GM23338 (cell line): ENCODE measurements at regions not wholly inside any gene's neighbourhood (a gene's known extent, or its start where the extent isn't known, plus 50 kb on each side); places are given as distances from the start of the nearest gene placed in this dataset.
"Not testable (repeated sequence)": the region's sequence is repeated elsewhere in the genome, so short reads cannot be mapped to it uniquely, and the experiment has no call there.

Experiments used
- ATAC-seq: fragments of 200-7000 bp; cut with Tn5 transposase; 3 replicates; pipeline ENCODE4 v1.9.1; 2020
- DNase-seq: peaks from one replicate; pipeline ENCODE4 v3.0.0-alpha.2; 2015; ENCODE audit warnings: low spot score
- H2AFZ ChIP-seq: fragments of 200-600 bp; sonication (generic); 2 replicates; pipeline ENCODE4 v1.8.0; 2016; ENCODE audit warnings: antibody characterized with exemption, mild to moderate bottlenecking, moderate library complexity
- H3F3A ChIP-seq: fragments of 200-600 bp; sonication (generic); replicated peaks from 2 replicates; pipeline ENCODE4 v1.8.0; 2017; ENCODE audit warnings: antibody characterized with exemption, mixed run types, low read depth
- H3K27ac ChIP-seq: fragments of 200-600 bp; sonication (generic); 2 replicates; pipeline ENCODE4 v1.6.1; 2016; ENCODE audit warnings: low read depth
- H3K27me3 ChIP-seq: fragments of 200-600 bp; sonication (generic); 2 replicates; pipeline ENCODE4 v1.8.0; 2016; ENCODE audit warnings: mild to moderate bottlenecking, mixed run types, moderate library complexity; ENCODE audit not compliant: insufficient read depth
- H3K36me3 ChIP-seq: fragments of 200-600 bp; sonication (generic); 2 replicates; pipeline ENCODE4 v1.8.0; 2016; ENCODE audit warnings: mild to moderate bottlenecking; ENCODE audit not compliant: insufficient read depth
- H3K4me1 ChIP-seq: fragments of 200-600 bp; sonication (generic); 2 replicates; pipeline ENCODE4 v1.8.0; 2016; ENCODE audit warnings: mild to moderate bottlenecking, moderate library complexity; ENCODE audit not compliant: insufficient read depth
- H3K4me2 ChIP-seq: fragments of 200-600 bp; sonication (generic); 2 replicates; pipeline ENCODE4 v1.7.1; 2017; ENCODE audit warnings: mixed run types
- H3K4me3 ChIP-seq: fragments of 200-600 bp; sonication (generic); 2 replicates; pipeline ENCODE4 v1.6.1; 2016; ENCODE audit warnings: mixed run types
- H3K79me2 ChIP-seq: fragments of 200-600 bp; sonication (generic); replicated peaks from 2 replicates; pipeline ENCODE4 v1.8.0; 2017; ENCODE audit warnings: mild to moderate bottlenecking; ENCODE audit not compliant: insufficient read depth
- H3K9me2 ChIP-seq: fragments of 200-600 bp; sonication (generic); 2 replicates; pipeline ENCODE4 v1.8.0; 2017; ENCODE audit not compliant: insufficient read depth
- H4K20me1 ChIP-seq: fragments of 200-600 bp; sonication (generic); replicated peaks from 2 replicates; pipeline ENCODE4 v1.8.0; 2017; ENCODE audit warnings: mild to moderate bottlenecking; ENCODE audit not compliant: insufficient read depth
- H3K27ac Mint-ChIP-seq: 2 replicates; pipeline ENCODE4 v1.8.0; 2020; ENCODE audit warnings: inconsistent platforms, mild to moderate bottlenecking, moderate library complexity, mixed read lengths
- H3K27me3 Mint-ChIP-seq: 3 replicates; pipeline ENCODE4 v1.8.0; 2022; ENCODE audit warnings: low read depth, mild to moderate bottlenecking, moderate library complexity, mixed read lengths, inconsistent platforms; ENCODE audit not compliant: insufficient read depth, poor library complexity
- H3K36me3 Mint-ChIP-seq: 3 replicates; pipeline ENCODE4 v1.8.0; 2021; ENCODE audit warnings: low read depth, mild to moderate bottlenecking, inconsistent platforms, moderate library complexity, mixed read lengths
- H3K4me1 Mint-ChIP-seq: 3 replicates; pipeline ENCODE4 v1.8.0; 2020; ENCODE audit warnings: mild to moderate bottlenecking, inconsistent platforms, mixed read lengths
- H3K4me3 Mint-ChIP-seq: 3 replicates; pipeline ENCODE4 v1.8.0; 2021; ENCODE audit warnings: moderate library complexity, mild to moderate bottlenecking, inconsistent platforms, mixed read lengths
- H3K9me3 Mint-ChIP-seq: 3 replicates; pipeline ENCODE4 v1.8.0; 2020; ENCODE audit warnings: moderate library complexity, mild to moderate bottlenecking, inconsistent platforms, mixed read lengths
- CREB1 ChIP-seq: fragments of 250-450 bp; sonication (Bioruptor Pico); IDR thresholded peaks from 2 replicates; pipeline ENCODE4 v1.5.0; 2020; ENCODE audit warnings: low read depth, mild to moderate bottlenecking, moderate library complexity
- EZH2phosphoT487 ChIP-seq: fragments of 200-600 bp; sonication (generic); IDR thresholded peaks from one replicate; pipeline ENCODE4 v1.8.1; 2018; ENCODE audit warnings: antibody characterized with exemption; ENCODE audit not compliant: unreplicated experiment
- JUNB ChIP-seq: IDR thresholded peaks from one replicate; pipeline ENCODE4 v1.6.1; 2016; ENCODE audit warnings: antibody characterized with exemption; ENCODE audit not compliant: unreplicated experiment
- NANOG ChIP-seq: IDR thresholded peaks from 2 replicates; pipeline ENCODE4 v1.6.1; 2016; ENCODE audit warnings: antibody characterized with exemption, borderline replicate concordance
- REST ChIP-seq: IDR thresholded peaks from one replicate; pipeline ENCODE4 v1.6.1; 2018; ENCODE audit warnings: antibody characterized with exemption; ENCODE audit not compliant: unreplicated experiment
- STAT1 ChIP-seq: IDR thresholded peaks from one replicate; pipeline ENCODE4 v1.6.1; 2016; ENCODE audit warnings: antibody characterized with exemption; ENCODE audit not compliant: unreplicated experiment
- ZNF114 ChIP-seq: fragments of 250-450 bp; sonication (Bioruptor Pico); IDR thresholded peaks from 2 replicates; pipeline ENCODE4 v1.5.0; 2020; ENCODE audit warnings: mild to moderate bottlenecking, moderate library complexity
- TF ChIP-seq, protein P1 (sequence below): IDR thresholded peaks from 2 replicates; pipeline ENCODE4 v1.6.1; 2016; ENCODE audit warnings: antibody characterized with exemption

DNA sequence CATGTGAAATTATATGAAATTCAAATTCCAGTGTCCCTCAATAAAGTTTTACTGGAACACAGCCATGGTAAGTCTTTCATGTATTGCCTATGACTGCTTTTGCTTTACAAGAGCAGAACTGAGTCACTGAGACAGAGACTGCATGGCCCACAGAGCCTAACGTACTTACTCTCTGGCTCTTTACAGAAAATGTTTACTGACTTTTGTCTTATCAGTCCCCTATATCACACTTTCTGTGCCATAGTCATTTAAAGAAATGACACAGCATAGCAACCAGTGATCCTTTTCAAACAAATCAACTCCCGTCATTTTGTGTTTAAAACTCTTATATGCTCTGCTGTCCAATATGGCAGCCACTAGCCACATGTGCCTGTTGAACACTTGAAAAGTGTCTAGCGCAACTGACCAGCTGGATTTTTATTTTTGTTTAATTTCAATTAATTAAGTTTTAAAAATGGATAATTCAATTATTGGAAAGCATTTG, 129.7 kb upstream of the CDIN1 start:
- Mint-ChIP-seq H3K27ac (no peak overlapping the region), H3K4me1 (peaks cover 9% of the 10 kb centered on the region), H3K9me3 (no peaks in the 10 kb centered on the region; the same call in 2 of the 3 replicates), H3K4me3 (no peak overlapping the region), H3K36me3 (no peaks in the 10 kb centered on the region), H3K27me3 (no peaks in the 10 kb centered on the region)
- Histone ChIP-seq H3F3A (no peaks in the 10 kb centered on the region), H3K9me2 (0 out of 2 replicates have a peak, but pooled peaks cover 3% of the 10 kb centered on the region), H3K79me2 (no peaks in the 10 kb centered on the region), H3K27ac (no peak overlapping the region), H4K20me1 (no peaks in the 10 kb centered on the region), H3K4me3 (no peak overlapping the region), H3K27me3 (no peaks in the 10 kb centered on the region), H3K4me2 (no peak overlapping the region), H3K36me3 (no peaks in the 10 kb centered on the region), H2AFZ (no peak overlapping the region), H3K4me1 (no peaks in the 10 kb centered on the region)
- DNase-seq (no peak), ATAC-seq (no peak)
- TF ChIP-seq CREB1 (CRISPR knock-in tag): no peak
- TF ChIP-seq REST: no peak
- no peak for TF ChIP-seq NANOG
- TF ChIP-seq, protein P1, sequence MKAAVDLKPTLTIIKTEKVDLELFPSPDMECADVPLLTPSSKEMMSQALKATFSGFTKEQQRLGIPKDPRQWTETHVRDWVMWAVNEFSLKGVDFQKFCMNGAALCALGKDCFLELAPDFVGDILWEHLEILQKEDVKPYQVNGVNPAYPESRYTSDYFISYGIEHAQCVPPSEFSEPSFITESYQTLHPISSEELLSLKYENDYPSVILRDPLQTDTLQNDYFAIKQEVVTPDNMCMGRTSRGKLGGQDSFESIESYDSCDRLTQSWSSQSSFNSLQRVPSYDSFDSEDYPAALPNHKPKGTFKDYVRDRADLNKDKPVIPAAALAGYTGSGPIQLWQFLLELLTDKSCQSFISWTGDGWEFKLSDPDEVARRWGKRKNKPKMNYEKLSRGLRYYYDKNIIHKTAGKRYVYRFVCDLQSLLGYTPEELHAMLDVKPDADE: no peak
- TF ChIP-seq JUNB: no peak
- no peak for TF ChIP-seq ZNF114 (CRISPR knock-in tag)
- TF ChIP-seq STAT1: no peak
- no peak for TF ChIP-seq EZH2phosphoT487

GRCh38 chr15:36454244-36454643, 125.2 kb upstream of the CDIN1 start:
- H3K4me3 ChIP-seq, H3K9me2 ChIP-seq, H3K27me3 ChIP-seq, H3K27ac Mint-ChIP-seq, H3K9me3 Mint-ChIP-seq, ATAC-seq, H3F3A ChIP-seq, H3K27me3 Mint-ChIP-seq, H3K4me3 Mint-ChIP-seq, H4K20me1 ChIP-seq, H3K27ac ChIP-seq, H3K4me2 ChIP-seq, H3K36me3 Mint-ChIP-seq, H2AFZ ChIP-seq, H3K36me3 ChIP-seq, DNase-seq, H3K4me1 ChIP-seq, H3K79me2 ChIP-seq, H3K4me1 Mint-ChIP-seq: not testable (repeated sequence)
